GM19438 (cell line): ENCODE measurements at regions not wholly inside any gene's neighbourhood (a gene's known extent, or its start where the extent isn't known, plus 50 kb on each side); places are given as distances from the start of the nearest gene placed in this dataset.
"Not testable (repeated sequence)": the region's sequence is repeated elsewhere in the genome, so short reads cannot be mapped to it uniquely, and the experiment has no call there.

Experiments used
- ATAC-seq: cut with Tn5 transposase; IDR thresholded peaks from one replicate; pipeline ENCODE4 v1.9.1; 2021; ENCODE audit warnings: low read depth; ENCODE audit not compliant: unreplicated experiment

GRCh38 chr2:185372188-185372587, 366.4 kb upstream of the FSIP2 start:
- no peak for ATAC-seq

- ATAC-seq, result no peak
Observed at GRCh38 chr2:185373229-185373628, 365.4 kb upstream of the FSIP2 start.

GRCh38 chr2:185374878-185375277, 363.7 kb upstream of the FSIP2 start:
- ATAC-seq, result no peak

- no peak for ATAC-seq
Observed at GRCh38 chr2:185375731-185376130, 362.9 kb upstream of the FSIP2 start.

- ATAC-seq, result no peak
Observed at GRCh38 chr2:185381631-185382030, 357.0 kb upstream of the FSIP2 start.

- ATAC-seq, result no peak
Observed at GRCh38 chr2:185384822-185385560, 353.6 kb upstream of the FSIP2 start.

GRCh38 chr2:185388226-185388625, 350.4 kb upstream of the FSIP2 start:
- ATAC-seq, result no peak

GRCh38 chr2:185391543-185391942, 347.1 kb upstream of the FSIP2 start:
- ATAC-seq, result no peak

GRCh38 chr2:185393091-185393490, 345.5 kb upstream of the FSIP2 start:
- ATAC-seq, result no peak

- no peak for ATAC-seq
Observed at GRCh38 chr2:185402474-185402873, 336.1 kb upstream of the FSIP2 start.

GRCh38 chr2:185404578-185404977, 334.0 kb upstream of the FSIP2 start:
- ATAC-seq, result no peak

GRCh38 chr2:185417111-185417510, 321.5 kb upstream of the FSIP2 start:
- ATAC-seq, result no peak

- no peak for ATAC-seq
Observed at GRCh38 chr2:185417688-185418087, 320.9 kb upstream of the FSIP2 start.

- not testable (repeated sequence) for ATAC-seq
Observed at GRCh38 chr2:185424958-185425629, 313.5 kb upstream of the FSIP2 start.

- no peak for ATAC-seq
Observed at GRCh38 chr2:185428000-185428399, 310.6 kb upstream of the FSIP2 start.

- no peak for ATAC-seq
Observed at GRCh38 chr2:185433824-185434223, 304.8 kb upstream of the FSIP2 start.

- no peak for ATAC-seq
Observed at GRCh38 chr2:185436787-185437372, 301.7 kb upstream of the FSIP2 start.

- ATAC-seq, result no peak
Observed at GRCh38 chr2:185441486-185442005, 297.1 kb upstream of the FSIP2 start.

GRCh38 chr2:185456517-185456916, 282.1 kb upstream of the FSIP2 start:
- no peak for ATAC-seq

GRCh38 chr2:185463481-185463880, 275.1 kb upstream of the FSIP2 start:
- ATAC-seq, result no peak

- ATAC-seq, result no peak
Observed at GRCh38 chr2:185466915-185467314, 271.7 kb upstream of the FSIP2 start.

- ATAC-seq, result no peak
Observed at GRCh38 chr2:185471441-185471840, 267.2 kb upstream of the FSIP2 start.
